ENCODE measurements at regions not wholly inside any gene's neighbourhood (a gene's known extent, or its start where the extent isn't known, plus 50 kb on each side); places are given as distances from the start of the nearest gene placed in this dataset.

GRCh38 chrX:104334971-104335370, 80.2 kb upstream of the ESX1 start:
- TF ChIP-seq EZH2 (IDR thresholded peaks at IDR 0.05), result no peak
- TF ChIP-seq, protein P1, sequence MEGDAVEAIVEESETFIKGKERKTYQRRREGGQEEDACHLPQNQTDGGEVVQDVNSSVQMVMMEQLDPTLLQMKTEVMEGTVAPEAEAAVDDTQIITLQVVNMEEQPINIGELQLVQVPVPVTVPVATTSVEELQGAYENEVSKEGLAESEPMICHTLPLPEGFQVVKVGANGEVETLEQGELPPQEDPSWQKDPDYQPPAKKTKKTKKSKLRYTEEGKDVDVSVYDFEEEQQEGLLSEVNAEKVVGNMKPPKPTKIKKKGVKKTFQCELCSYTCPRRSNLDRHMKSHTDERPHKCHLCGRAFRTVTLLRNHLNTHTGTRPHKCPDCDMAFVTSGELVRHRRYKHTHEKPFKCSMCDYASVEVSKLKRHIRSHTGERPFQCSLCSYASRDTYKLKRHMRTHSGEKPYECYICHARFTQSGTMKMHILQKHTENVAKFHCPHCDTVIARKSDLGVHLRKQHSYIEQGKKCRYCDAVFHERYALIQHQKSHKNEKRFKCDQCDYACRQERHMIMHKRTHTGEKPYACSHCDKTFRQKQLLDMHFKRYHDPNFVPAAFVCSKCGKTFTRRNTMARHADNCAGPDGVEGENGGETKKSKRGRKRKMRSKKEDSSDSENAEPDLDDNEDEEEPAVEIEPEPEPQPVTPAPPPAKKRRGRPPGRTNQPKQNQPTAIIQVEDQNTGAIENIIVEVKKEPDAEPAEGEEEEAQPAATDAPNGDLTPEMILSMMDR (IDR thresholded peaks at IDR 0.05), result no peak
